Stimulated activated CD4-positive, alpha-beta T cell treated with anti-CD3 and anti-CD28 coated beads, Interleukin-1b, Interleukin-23, amount 100 ng/mL, for 48 hours (primary cell): ENCODE measurements at regions not wholly inside any gene's neighbourhood (a gene's known extent, or its start where the extent isn't known, plus 50 kb on each side); places are given as distances from the start of the nearest gene placed in this dataset.
"Not testable (repeated sequence)": the region's sequence is repeated elsewhere in the genome, so short reads cannot be mapped to it uniquely, and the experiment has no call there.

ENCODE experiments used
- DNase-seq: peaks from one replicate; pipeline ENCODE4 v3.0.0-alpha.2; 2020

DNA sequence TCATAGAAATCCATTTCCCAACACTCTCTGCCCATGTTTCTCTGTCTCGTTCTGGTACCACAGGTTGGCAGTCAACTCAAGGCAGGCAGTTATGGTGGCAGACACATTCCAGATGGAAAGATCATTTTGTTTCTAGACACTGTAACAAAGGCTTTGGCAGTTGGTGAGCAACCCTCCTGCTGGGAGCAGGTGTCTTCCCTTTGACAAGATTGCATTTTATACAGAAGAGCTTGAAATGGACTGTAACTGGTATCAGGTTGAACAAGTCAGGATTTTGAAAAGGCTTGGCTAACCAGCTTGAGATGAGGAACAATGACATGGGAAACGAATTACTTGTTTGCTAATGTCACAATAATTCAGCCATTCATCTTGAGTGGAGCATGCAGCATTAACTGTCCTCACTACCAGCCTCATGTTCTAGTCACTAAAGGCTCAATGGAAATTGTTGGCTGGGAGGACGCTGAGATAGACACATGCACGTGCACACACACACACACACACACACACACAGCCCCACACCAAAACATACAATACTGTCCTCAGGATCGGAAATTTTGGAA, 170.0 kb downstream of the SEMA6D start:
- DNase-seq, result no peak

DNA sequence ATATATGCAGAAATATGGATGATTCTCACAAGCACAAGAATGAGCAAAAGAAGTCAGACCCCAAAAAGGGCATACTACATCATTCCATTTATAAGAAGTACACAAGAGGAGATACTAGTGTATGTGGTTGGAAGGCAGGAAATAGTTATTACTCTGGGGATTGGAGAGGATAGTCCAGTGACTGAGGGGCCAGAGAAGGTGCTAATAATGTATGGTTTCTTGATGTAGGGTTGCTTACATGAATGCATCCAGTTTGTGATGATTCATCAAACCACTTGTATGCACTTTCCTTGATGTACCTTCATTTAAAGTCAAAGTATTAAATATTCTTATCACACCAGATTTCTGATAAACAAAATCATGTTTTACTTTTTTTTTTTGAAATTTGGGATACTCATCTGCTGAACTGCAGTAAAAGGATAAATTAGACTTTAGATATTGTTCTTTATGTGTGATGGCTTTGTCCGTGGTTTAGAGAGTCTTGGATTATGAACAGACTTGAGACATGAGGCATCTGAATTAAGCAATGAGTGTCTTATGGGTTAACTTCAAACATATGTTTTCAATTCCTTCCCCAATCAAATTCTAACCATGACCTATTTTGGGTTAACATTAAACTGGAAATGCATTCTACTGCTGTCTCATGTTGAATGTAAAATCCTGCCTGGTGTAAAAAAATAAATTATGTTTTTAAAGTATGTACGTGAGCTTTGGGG, 171.2 kb downstream of the SEMA6D start:
- no peak for DNase-seq

DNA sequence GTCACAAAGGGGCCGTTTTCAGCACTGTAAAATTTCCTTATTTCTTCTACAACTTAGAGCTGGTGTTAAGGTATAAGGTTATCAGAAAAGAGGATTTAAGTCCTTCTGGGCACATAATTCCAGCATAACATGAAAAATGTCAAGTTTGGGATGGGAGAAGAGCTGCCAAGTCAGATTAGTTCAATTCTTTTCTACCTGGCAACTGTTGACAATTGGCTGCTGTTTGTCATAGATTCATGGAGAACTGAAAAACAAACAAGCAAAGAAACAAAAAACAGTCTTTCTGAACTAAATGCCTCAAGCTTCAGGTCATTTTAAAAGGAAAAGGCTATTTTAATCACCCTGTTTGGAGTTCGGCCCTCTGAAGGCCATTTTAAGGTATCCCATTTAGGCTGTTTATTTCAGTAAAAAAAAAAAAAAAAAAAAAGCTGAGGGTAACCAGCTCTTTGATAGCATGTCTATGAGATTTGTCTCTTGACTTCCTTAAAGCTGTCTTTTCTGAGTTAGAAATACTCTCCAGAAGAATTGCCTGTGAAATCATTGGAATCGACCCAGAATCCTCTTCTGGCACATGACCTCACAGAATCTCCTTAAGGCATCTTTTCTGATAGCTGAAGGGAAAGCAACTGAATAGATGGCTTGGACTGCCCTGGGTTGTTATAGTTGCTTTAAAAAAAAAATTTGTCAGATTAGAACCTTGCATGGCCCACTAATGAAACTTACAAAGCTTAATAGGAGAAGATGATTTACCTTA, 173.3 kb downstream of the SEMA6D start:
- no peak for DNase-seq

DNA sequence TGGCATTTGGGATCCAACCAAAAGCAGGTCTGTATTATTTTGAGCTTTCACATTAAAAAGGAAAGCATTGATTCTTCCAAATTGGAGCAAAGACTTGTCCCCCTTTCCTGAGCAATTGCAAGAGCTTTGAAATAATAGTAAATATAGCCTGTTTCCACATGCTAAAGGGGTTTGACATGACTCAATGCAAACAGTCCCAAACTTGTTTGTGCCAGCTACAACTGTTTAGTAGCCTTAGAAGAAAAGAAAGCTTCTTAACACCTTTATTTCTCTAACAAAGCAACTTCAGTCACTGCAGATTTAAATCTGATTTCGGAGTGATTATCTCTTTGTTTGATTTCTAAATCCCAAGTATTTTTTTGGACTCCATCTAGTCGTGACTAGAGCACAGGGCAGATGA, 180.2 kb downstream of the SEMA6D start:
- DNase-seq, result no peak

DNA sequence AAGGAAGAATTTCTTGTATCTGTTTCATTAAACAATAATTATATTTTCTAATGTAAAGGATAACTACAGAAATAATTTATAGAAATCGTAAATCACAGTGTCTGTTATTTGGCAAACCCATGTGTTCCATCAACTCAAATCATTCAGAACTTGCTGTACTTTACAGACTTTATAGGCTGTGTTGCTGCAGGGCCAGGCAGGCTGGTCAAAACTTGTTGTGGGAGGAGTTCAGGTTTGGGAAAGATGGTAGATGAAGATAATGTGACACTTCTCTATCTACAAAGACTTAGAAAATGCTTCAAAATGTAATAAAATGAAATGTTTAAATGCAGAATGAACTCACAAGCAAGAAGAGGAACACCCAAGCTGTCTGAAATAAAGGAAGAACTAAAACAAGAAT, 183.4 kb downstream of the SEMA6D start:
- no peak for DNase-seq

DNA sequence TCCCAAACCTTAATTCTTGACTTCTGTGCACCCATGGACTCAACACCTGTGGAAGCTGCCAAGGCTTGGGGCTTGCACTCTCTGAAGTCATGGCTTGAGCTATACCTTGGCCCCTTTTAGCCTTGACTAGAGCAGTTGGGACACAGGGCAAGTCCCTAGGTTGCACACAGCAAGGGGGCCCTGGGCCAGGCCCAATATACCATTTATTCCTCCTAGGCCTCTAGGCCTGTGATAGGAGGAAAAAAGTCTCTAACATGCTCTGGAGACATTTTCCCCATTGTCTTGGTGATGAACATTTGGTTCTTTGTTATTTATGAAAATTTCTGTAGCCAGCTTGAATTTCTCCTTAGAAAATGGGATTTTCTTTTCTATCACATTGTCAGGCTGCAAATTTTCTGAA, 186.1 kb downstream of the SEMA6D start:
- no peak for DNase-seq

DNA sequence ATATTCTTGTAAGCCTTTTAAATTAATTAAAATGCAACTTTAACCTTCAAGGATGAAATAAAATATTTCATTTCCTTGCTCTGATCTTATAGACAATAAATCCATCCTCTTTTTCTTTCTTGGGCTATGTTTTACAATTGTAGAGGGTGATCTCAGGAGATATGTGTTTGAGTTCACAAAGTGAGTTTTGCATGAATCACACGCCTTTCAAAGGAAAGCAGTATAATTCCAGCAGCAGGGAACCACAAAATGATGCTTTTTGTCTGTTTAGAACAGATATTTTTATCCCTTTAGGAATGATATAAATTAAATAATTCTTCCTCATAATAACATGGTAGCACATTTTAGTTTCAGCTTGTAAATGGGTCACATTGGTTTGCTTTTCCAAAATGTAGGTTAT, 191.2 kb downstream of the SEMA6D start:
- no peak for DNase-seq

DNA sequence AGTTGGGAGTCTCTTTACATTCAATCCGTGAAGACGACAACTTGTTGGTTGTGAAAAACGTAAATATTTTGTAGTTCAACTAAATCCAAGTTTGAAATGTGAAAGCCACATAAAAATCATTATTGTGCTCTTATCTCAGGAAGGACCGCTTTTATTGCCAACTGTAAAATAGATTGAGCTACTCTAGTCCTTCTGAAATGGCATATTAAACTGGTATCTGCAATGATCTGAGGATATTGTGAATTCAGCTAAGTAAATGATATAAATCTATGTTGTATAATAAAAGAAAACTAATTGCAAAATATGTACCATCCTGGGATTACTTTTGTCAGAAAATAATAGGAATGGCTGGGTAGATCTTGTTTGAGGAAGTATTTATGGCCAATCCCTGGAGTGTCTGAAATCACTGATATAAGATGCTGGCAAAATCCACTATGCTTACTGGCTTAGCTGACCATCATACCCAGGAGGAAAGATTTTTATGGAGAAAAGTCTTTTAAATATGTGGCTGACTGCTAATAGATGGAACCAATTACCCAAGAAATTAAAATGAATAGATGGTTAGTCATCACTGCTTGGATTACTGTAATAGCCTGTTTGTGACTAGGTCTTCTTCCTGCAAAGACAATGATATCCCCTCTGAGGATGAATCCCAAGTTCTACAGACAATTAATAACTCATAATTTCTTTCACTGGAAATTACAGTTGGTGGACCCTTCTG, 191.8 kb downstream of the SEMA6D start:
- DNase-seq, result no peak

DNA sequence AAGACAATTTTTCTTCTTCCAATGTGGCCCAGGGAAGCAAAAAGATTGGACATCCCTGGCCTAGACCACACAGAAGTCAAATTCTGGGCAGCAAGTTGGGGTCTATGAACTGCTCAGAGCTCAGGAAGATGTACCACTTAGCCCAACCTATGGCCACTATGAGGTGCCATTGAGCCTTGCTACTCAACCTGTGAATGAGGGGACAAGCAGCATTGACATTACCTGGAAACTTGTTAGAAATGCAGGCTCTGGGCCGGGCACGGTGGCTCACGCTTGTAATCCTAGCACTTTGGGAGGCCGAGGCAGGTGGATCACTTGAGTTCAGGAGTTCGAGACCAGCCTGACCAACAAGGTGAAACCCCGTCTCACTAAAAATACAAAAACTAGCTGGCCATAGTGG, 195.6 kb downstream of the SEMA6D start:
- DNase-seq, result not testable (repeated sequence)

DNA sequence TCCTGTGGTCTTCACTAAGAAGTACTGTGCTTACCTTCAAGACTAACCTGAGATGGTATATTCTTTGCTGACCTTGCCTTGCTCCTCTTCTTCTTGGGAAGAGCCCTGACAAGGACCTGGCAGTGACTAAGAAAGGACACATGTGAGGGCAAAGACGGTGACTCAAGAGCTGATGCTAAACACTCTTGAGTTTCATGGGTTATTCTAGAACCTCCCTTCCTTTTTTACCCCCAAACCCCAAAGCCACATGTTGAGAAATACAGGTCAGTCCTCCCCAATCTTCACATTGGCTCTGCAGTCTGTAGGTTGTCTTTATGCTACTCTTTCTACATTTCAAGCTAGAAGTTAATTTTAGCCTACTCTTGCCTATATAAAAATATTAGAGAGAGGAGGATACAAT, 200.6 kb downstream of the SEMA6D start:
- DNase-seq, result no peak

DNA sequence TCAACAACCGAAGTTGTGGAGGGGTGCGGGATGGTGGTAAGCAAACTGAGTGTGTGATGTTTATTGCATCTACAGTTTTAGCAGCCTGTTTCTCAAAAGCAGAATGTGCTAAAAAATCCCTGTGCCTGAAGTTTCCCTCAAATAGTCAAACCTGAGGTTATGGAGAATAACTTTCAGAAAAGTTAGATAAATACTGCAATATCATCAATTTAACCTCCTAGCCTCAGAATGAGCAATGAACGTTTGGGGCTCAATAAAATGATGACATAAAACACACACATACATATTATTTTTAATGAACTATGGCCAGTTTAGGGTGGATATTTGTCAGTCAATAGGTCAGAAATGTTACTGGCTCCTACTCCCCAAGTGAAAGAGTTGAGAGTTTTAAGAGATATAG, 201.6 kb downstream of the SEMA6D start:
- no peak for DNase-seq

DNA sequence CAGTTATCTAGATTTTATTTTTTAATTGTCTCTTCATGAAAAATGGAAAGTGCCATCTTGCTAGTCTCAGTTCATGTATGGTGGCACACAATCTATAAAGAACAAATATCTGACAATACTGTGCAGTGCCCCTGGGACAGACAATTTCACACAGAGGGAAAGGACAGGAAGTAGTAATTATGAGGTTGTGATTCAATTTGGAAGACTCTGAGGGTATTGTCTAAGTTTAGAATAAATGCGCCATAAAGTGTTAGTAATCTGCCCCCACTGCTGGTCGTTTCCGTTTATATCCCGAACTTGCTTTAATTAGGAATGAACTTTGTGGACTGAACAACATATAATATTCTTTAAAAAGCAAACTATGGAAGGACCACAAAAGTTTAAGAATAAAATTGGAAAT, 196.4 kb upstream of the SLC24A5 start:
- DNase-seq, result no peak

DNA sequence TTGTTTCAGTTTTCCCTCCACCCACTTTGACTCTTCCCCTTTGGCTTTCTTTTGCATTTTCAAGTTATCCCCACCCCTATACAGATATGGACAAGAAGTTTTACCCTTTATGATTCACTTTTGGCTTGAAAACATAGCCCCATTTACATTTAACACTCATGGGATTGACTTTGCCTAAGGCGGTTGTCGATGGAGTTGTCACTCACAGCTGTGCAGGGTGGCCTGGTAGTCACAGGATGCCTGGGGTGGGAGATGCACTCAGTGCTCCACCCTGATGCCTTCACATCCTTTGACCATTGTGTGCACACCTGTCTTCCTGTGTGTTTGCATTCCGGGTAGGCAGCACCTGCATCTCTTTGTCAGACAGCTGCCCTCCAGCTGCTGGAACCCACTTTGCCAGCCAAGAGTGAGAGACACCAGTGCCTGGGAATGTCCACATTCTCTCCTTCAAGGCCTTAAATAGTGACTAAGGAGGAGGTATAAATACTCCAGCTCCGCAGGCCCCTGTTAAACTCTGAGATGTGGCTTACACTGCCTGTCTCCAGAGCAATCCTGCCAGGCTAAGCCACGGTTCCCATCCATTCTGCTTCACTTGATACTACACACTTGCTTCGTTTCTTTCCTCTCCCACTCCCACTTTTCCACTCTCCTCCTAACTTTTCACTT, 191.5 kb upstream of the SLC24A5 start:
- DNase-seq, result no peak

DNA sequence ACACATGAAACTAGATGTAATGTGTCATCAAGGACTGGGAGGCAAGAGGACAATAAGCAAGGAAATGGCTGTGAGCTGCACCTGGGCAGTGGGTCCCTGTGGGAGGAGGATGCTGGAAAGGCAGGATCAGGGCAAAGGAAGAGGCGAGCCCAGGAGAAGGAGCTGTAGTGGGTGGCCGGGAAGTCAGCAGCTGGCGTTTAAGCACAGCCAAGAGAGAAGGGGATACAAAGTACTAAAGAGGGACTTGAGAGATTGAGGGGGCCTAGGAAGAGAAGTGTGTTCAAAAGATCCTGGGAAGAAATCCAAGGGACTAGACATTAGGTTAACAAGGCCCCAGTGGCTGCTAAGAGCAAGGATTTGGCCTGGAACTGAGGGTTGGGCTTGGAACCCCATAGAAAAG, 188.5 kb upstream of the SLC24A5 start:
- DNase-seq, result no peak

DNA sequence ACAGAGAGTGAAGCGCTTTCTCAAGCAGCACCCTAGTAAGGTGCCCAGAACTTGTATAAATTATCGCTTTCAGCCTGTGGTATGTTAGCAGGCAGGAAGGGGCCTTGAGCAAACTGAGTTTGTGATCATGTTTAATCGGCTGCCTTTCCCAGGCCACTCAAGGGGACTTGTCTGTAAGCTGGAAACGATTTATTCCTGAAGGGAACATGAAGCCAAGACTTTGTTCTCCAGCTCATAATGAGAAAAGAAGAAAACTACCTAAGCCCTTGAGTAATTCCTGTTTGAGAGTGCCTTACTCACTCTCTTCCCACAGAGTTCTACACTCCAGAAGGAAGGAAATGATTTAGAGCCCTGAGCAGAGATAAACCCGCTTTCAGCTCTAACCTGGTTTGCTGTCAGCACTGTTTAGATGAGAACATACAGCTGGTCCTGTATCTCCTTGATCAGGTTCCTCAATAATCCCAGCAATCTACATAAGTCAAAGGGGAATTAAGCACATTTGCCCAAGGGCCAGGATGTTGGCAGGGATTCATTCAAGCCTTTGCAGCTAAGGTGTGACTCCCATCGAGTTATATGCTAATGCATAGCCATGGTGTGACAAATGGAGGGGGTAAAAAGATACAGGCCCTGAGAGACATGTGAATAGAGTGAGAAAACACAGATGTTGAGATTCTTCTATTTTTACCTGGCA, 187.7 kb upstream of the SLC24A5 start:
- DNase-seq, result no peak

DNA sequence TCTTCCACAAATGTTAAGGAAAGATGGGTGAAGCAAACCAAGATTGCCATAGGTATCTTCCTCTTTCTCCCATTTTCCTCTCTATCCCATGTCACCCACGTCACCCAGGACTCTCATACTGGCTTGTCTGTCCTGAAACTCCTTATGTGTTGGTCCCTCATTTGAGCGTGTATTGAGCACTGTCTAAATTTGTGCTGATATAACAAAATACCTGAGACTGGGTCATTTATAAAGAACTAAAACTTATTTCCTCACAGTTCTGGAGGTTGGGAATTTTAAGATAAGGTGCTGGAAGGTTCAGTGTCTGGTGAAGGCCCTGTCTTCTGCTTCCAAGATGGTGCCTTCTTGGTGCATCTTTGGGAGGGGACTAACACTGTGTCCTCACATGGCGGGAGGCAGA, 186.9 kb upstream of the SLC24A5 start:
- DNase-seq, result no peak

DNA sequence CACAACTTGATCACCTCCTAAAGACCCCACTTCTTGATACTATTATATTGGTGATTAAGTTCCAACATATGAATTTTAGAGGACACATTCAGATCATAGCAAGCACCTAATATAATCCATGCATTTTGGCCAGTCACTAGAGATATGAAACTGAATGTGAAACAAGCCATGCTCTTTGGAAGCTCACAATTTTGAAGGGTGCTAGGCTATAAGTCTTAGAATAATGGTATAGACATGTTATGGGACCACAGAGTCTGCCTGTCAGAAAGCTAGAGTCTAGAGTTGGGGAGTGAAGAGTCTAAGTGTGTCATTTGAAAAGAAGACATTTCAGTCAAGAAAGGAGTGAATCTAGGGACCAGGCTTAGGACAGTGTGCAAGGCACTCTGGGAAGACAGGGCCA, 186.4 kb upstream of the SLC24A5 start:
- DNase-seq, result no peak

DNA sequence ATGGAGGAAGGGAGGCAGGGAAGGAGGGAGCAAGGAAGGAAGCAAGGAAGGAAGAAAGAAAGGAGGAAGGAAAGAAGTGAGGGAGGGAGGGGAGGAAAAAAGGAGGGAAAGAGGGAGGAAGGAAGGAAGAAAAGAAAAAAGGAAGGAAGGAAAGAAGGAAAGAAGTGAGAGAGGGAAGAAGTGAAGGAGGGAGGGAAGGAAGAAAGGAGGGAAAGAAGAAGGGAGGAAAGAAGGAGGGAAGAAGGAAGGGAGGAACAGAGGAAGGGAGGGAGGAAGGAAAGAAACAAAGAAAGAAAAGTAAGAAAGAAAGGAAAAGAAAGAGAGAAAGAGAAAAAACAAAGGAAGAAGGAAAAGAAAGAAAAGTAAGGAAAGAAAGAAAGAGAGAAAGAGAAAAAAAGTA, 183.0 kb upstream of the SLC24A5 start:
- no peak for DNase-seq

DNA sequence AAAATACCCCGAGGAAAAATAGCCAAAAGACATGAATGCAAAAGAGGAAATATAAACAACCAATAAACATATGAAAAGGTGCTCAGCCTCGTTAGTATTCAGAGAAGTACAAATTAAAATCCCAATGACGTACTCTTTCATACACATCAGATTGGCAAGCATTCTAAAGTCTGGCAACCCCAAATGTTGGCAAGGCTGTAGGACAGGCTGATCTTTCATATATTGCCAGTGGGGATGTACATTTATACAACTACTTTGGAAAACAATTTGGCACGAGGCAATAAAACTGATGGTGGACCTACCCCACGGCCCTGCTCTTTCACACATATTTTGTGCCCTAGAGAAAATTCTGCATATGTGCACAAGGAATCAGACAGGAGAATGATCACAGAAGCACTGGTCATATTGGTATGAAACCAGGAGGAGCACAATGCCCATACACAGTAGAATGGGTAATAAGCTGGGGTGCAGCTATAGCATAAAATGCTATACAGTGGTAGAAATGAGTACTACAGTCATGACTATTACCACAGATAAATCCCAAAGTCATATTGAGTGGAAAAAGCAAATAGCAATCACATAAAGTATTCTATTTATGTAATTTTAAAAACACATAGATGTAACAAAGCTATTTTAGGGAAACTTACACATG, 176.0 kb upstream of the SLC24A5 start:
- no peak for DNase-seq

DNA sequence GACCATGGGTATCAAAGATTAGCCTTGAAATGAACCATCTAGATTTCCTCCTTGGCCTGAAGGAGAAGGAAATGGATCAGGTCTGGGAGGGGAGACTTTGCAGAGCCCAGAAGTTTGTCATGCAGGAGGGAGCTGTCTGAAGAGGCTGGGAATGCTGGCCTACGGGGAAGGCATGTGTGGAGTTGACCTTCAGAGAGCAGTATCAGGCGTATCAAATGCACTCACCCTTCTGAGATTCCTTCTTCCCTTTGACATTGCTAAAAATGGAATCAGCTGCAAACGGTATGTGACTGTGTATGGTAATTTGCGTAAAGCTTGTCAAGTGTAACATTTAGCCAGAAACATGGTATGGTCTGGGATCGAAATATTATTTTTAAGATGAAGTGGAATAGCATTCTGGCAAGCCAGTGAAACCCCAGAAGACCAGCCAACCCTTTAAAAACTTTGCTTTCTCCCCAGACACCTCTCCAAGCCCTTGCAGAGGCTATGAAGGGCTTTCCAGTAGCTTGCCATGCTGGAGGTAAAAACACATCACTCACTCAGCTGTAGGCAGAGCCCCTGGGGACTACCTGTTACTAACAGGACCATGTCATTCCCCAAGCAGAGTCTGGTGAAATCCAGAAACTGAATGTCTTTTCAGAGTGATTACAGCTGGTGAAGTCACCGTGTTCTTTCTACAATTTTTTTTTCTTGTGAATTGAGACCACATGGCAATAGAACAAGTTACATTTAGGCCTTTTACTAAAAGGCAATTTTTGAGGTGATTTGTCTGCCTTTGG, 174.7 kb upstream of the SLC24A5 start:
- DNase-seq, result no peak

DNA sequence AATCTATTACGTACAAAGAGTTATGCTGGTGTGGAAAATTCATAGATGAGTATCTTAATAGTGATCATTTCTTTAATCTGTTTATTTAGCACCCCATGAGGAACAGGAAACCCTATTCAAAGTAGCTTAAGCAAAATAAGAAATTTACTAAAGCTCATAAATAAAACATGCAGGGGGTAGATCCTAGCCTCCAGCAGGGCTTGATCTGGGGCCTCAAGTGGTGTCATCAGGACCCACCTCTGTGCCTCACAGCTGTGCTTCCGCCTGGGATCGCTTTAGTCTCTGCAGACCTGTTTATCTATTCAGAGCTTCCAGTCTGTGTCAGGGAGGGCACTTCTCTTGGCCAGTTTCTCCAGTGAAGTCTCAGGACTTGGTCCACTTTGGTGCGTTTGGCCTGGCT, 171.0 kb upstream of the SLC24A5 start:
- DNase-seq, result no peak
